ENCODE measurements at regions not wholly inside any gene's neighbourhood (a gene's known extent, or its start where the extent isn't known, plus 50 kb on each side); places are given as distances from the start of the nearest gene placed in this dataset.
"Not testable (repeated sequence)": the region's sequence is repeated elsewhere in the genome, so short reads cannot be mapped to it uniquely, and the experiment has no call there.

- TF ChIP-seq CTCF (IDR thresholded peaks at IDR 0.05; ENCODE audit: extremely low read depth in 1 of 2, insufficient read depth in 1 of 2, low read depth in 1 of 2, low read length in 2 of 2); MAX (IDR thresholded peaks at IDR 0.05; ENCODE audit: insufficient read depth, insufficient read length); POLR2AphosphoS5 (IDR thresholded peaks at IDR 0.05; ENCODE audit: insufficient read depth, low read depth, low read length); POLR2A (IDR thresholded peaks at IDR 0.05; ENCODE audit: low read depth, low read length): not testable (repeated sequence)
These were observed 125.1 kb downstream of the USP22 start for GRCh38 chr17:20917610-20918306.

Measured in endothelial cell of umbilical vein (primary cell).